DOHH2 (cell line): ENCODE measurements at regions not wholly inside any gene's neighbourhood (a gene's known extent, or its start where the extent isn't known, plus 50 kb on each side); places are given as distances from the start of the nearest gene placed in this dataset.

Experiments used
- H3F3A ChIP-seq: fragments of 200-600 bp; sonication (generic), shearing (Covaris generic); 2 replicates; pipeline ENCODE4 v1.6.0; 2016; ENCODE audit warnings: antibody characterized with exemption, mild to moderate bottlenecking; ENCODE audit not compliant: control insufficient read depth, insufficient read depth
- H3K27ac ChIP-seq: fragments of 200-600 bp; sonication (generic); 2 replicates; pipeline ENCODE4 v1.5.1; 2014; ENCODE audit warnings: low read depth, mild to moderate bottlenecking, low read length, moderate library complexity
- H3K27me3 ChIP-seq: fragments of 200-600 bp; sonication (generic); 2 replicates; pipeline ENCODE4 v1.6.1; 2014; ENCODE audit warnings: mild to moderate bottlenecking, low read length, mixed read lengths; ENCODE audit not compliant: control insufficient read depth
- H3K36me3 ChIP-seq: fragments of 200-600 bp; sonication (generic); 2 replicates; pipeline ENCODE4 v1.6.1; 2014; ENCODE audit warnings: mild to moderate bottlenecking, low read length, moderate library complexity, mixed read lengths; ENCODE audit not compliant: control insufficient read depth
- H3K4me1 ChIP-seq: fragments of 200-600 bp; sonication (generic); 2 replicates; pipeline ENCODE4 v1.6.1; 2014; ENCODE audit warnings: mild to moderate bottlenecking, low read length, mixed read lengths; ENCODE audit not compliant: control insufficient read depth
- H3K4me2 ChIP-seq: fragments of 200-600 bp; sonication (generic); 2 replicates; pipeline ENCODE4 v1.6.0; 2014; ENCODE audit warnings: mild to moderate bottlenecking, low read length, moderate library complexity
- H3K4me3 ChIP-seq: fragments of 200-600 bp; sonication (generic); 2 replicates; pipeline ENCODE4 v1.5.1; 2014; ENCODE audit warnings: mild to moderate bottlenecking, low read length, mixed read lengths
- H3K79me2 ChIP-seq: fragments of 200-600 bp; sonication (generic); 2 replicates; pipeline ENCODE4 v1.6.1; 2014; ENCODE audit warnings: mild to moderate bottlenecking, low read length, mixed read lengths; ENCODE audit not compliant: control insufficient read depth
- H3K9me2 ChIP-seq: fragments of 200-600 bp; sonication (generic); replicated peaks from 2 replicates; pipeline ENCODE4 v1.6.1; 2014; ENCODE audit warnings: mild to moderate bottlenecking, low read length, mixed read lengths; ENCODE audit not compliant: control insufficient read depth
- H3K9me3 ChIP-seq: fragments of 200-600 bp; sonication (generic); 2 replicates; pipeline ENCODE4 v1.6.1; 2014; ENCODE audit warnings: antibody characterized with exemption, low read length, mixed read lengths; ENCODE audit not compliant: control insufficient read depth, insufficient read depth
- H4K20me1 ChIP-seq: fragments of 200-600 bp; sonication (generic); 2 replicates; pipeline ENCODE4 v1.6.0; 2014; ENCODE audit warnings: low read depth, mild to moderate bottlenecking, antibody characterized with exemption, low read length, moderate library complexity; ENCODE audit not compliant: control insufficient read depth, insufficient read depth
- CTCF ChIP-seq: fragments of 200-600 bp; sonication (generic); IDR thresholded peaks from one replicate; pipeline ENCODE4 v1.5.1; 2014; ENCODE audit warnings: antibody characterized with exemption, mild to moderate bottlenecking, low read depth, low read length; ENCODE audit not compliant: poor library complexity, severe bottlenecking
- EZH2phosphoT487 ChIP-seq: fragments of 200-600 bp; sonication (generic); IDR thresholded peaks from 2 replicates; pipeline ENCODE4 v1.6.1; 2017; ENCODE audit warnings: borderline replicate concordance, mild to moderate bottlenecking, antibody characterized with exemption, low read length, moderate library complexity, mixed read lengths

- Histone ChIP-seq H3K79me2 (no peaks in the 10 kb centered on the region), H3K9me3 (no peaks in the 10 kb centered on the region), H3K4me1 (no peaks in the 10 kb centered on the region), H3K9me2 (no peaks in the 10 kb centered on the region), H3K27ac (no peak overlapping the region), H3K4me2 (no peak overlapping the region), H3F3A (no peaks in the 10 kb centered on the region), H3K4me3 (no peak overlapping the region), H3K27me3 (peaks cover 20% of the 10 kb centered on the region), H4K20me1 (no peaks in the 10 kb centered on the region), H3K36me3 (no peaks in the 10 kb centered on the region)
- TF ChIP-seq EZH2phosphoT487 (no peak), CTCF (no peak)
Measured at GRCh38 chr5:142408536-142408935, 83.7 kb upstream of the SPRY4 start.

- peaks cover 12% of the 10 kb centered on the region for H3K27me3 ChIP-seq
Measured at GRCh38 chr5:142405814-142406395, 81.1 kb upstream of the SPRY4 start.

GRCh38 chr5:142405023-142405422 is 80.2 kb upstream of the SPRY4 start:
- TF ChIP-seq CTCF (no peak), EZH2phosphoT487 (no peak)
- Histone ChIP-seq H3K4me3 (no peak overlapping the region), H3K9me3 (no peaks in the 10 kb centered on the region), H3K9me2 (no peaks in the 10 kb centered on the region), H3K27ac (no peak overlapping the region), H3K36me3 (no peaks in the 10 kb centered on the region), H3K4me1 (no peaks in the 10 kb centered on the region), H3F3A (no peaks in the 10 kb centered on the region), H3K79me2 (no peaks in the 10 kb centered on the region), H3K27me3 (peaks cover 12% of the 10 kb centered on the region), H3K4me2 (no peak overlapping the region), H4K20me1 (no peaks in the 10 kb centered on the region)

More at GRCh38 chr5:142405814-142406395, 81.1 kb upstream of the SPRY4 start:
- H3K4me3 ChIP-seq, result no peak overlapping the region
- no peaks in the 10 kb centered on the region for H3K79me2 ChIP-seq
- no peaks in the 10 kb centered on the region for H4K20me1 ChIP-seq
- H3K9me3 ChIP-seq, result no peaks in the 10 kb centered on the region
- no peaks in the 10 kb centered on the region for H3K9me2 ChIP-seq
- H3K27ac ChIP-seq, result no peak overlapping the region
- no peaks in the 10 kb centered on the region for H3K36me3 ChIP-seq
- TF ChIP-seq CTCF, result no peak
- TF ChIP-seq EZH2phosphoT487, result no peak
- no peak overlapping the region for H3K4me2 ChIP-seq
- no peaks in the 10 kb centered on the region for H3K4me1 ChIP-seq
- no peaks in the 10 kb centered on the region for H3F3A ChIP-seq

GRCh38 chr5:142404046-142404477 is 79.2 kb upstream of the SPRY4 start:
- H3K4me2 ChIP-seq, result no peak overlapping the region
- TF ChIP-seq EZH2phosphoT487, result no peak
- no peak for TF ChIP-seq CTCF
- H3K36me3 ChIP-seq, result no peaks in the 10 kb centered on the region
- H3F3A ChIP-seq, result no peaks in the 10 kb centered on the region
- H3K4me3 ChIP-seq, result no peak overlapping the region
- H3K9me2 ChIP-seq, result no peaks in the 10 kb centered on the region
- H3K9me3 ChIP-seq, result no peaks in the 10 kb centered on the region
- peaks cover 12% of the 10 kb centered on the region for H3K27me3 ChIP-seq
- no peak overlapping the region for H3K27ac ChIP-seq
- no peaks in the 10 kb centered on the region for H4K20me1 ChIP-seq
- no peaks in the 10 kb centered on the region for H3K79me2 ChIP-seq
- no peaks in the 10 kb centered on the region for H3K4me1 ChIP-seq
